Esophagus (tissue), 2 donors: ENCODE measurements at regions not wholly inside any gene's neighbourhood (a gene's known extent, or its start where the extent isn't known, plus 50 kb on each side); places are given as distances from the start of the nearest gene placed in this dataset.

Experiments used
- H3K27ac ChIP-seq, 2 donors: one replicate each; pipeline ENCODE4 v1.5.1; 2013; ENCODE audit warnings: low read depth in 2 of 2, mild to moderate bottlenecking in 2 of 2, inconsistent platforms in 1 of 2, low read length in 1 of 2, moderate library complexity in 1 of 2
- H3K27me3 ChIP-seq, 2 donors: one replicate each; pipeline ENCODE4 v1.6.1; 2013; ENCODE audit warnings: low read length in 2 of 2, control low read depth in 1 of 2, mild to moderate bottlenecking in 1 of 2; ENCODE audit not compliant: insufficient read depth in 2 of 2, control insufficient read depth in 1 of 2
- H3K36me3 ChIP-seq, 2 donors: one replicate each; pipeline ENCODE4 v1.6.1; 2013; ENCODE audit warnings: low read length in 1 of 2; ENCODE audit not compliant: control insufficient read depth in 2 of 2, insufficient read depth in 2 of 2
- H3K4me1 ChIP-seq, 2 donors: one replicate each; pipeline ENCODE4 v1.6.1; 2013; ENCODE audit warnings: low read length in 1 of 2; ENCODE audit not compliant: control insufficient read depth in 2 of 2, insufficient read depth in 2 of 2
- H3K4me3 ChIP-seq, 2 donors: one replicate each; pipeline ENCODE4 v1.5.1; 2013; ENCODE audit warnings: low read length in 2 of 2, mild to moderate bottlenecking in 2 of 2, low read depth in 1 of 2, moderate library complexity in 1 of 2
- H3K9me3 ChIP-seq, 2 donors: one replicate each; pipeline ENCODE4 v1.6.1; 2013; ENCODE audit warnings: mild to moderate bottlenecking in 2 of 2, low read depth in 1 of 2, low read length in 1 of 2, moderate library complexity in 1 of 2; ENCODE audit not compliant: control insufficient read depth in 2 of 2, insufficient read depth in 1 of 2
- whole genome bisulfite sequencing, 2 donors: extraction: QIAGEN DNeasy Blood & Tissue Kit; methylation state at CpG; one replicate each; pipeline ENCODE4 v1.1.7; 2013; 5-methylcytosine and 5-hydroxymethylcytosine counted together
- donor health status: healthy with polysubstance abuse.
- donor health status: Bipolar disorder and iron deficiency.

GRCh38 chr11:122173074-122173450, 57.0 kb upstream of the BLID start:
- Histone ChIP-seq H3K36me3 (no peaks in the 10 kb centered on the region), H3K27me3 (no peaks in the 10 kb centered on the region), H3K4me1 (peaks cover 0 to 2% of the 10 kb centered on the region in 2 donors), H3K4me3 (no peak overlapping the region), H3K9me3 (no peaks in the 10 kb centered on the region), H3K27ac (no peak overlapping the region)
- 95% methylated on average over 1 of the region's 1 CpG for WGBS, 2 donors

GRCh38 chr11:122172352-122173073, 56.5 kb upstream of the BLID start:
- H3K9me3 ChIP-seq = no peaks in the 10 kb centered on the region
- 77 to 78% methylated on average over 3 of the region's 3 CpGs for WGBS, 2 donors
- H3K4me1 ChIP-seq = peaks cover 0 to 2% of the 10 kb centered on the region in 2 donors
- no peaks in the 10 kb centered on the region for H3K36me3 ChIP-seq
- no peak overlapping the region for H3K27ac ChIP-seq
- H3K4me3 ChIP-seq = no peak overlapping the region
- H3K27me3 ChIP-seq = no peaks in the 10 kb centered on the region

- no peak overlapping the region for H3K27ac ChIP-seq
- no peaks in the 10 kb centered on the region for H3K9me3 ChIP-seq
- 81 to 85% methylated on average over 3 of the region's 3 CpGs for WGBS, 2 donors
- no peaks in the 10 kb centered on the region for H3K36me3 ChIP-seq
- no peak overlapping the region for H3K4me3 ChIP-seq
- H3K4me1 ChIP-seq = peaks cover 0 to 2% of the 10 kb centered on the region in 2 donors
- H3K27me3 ChIP-seq = no peaks in the 10 kb centered on the region
These were observed 54.9 kb upstream of the BLID start for GRCh38 chr11:122170815-122171475.

- Histone ChIP-seq H3K27ac (no peak overlapping the region), H3K4me1 (peaks cover 0 to 2% of the 10 kb centered on the region in 2 donors), H3K27me3 (no peaks in the 10 kb centered on the region), H3K4me3 (no peak overlapping the region), H3K9me3 (no peaks in the 10 kb centered on the region), H3K36me3 (no peaks in the 10 kb centered on the region)
- WGBS, 2 donors = 54 to 58% methylated on average over 3 of the region's 3 CpGs
These were observed 52.2 kb upstream of the BLID start for GRCh38 chr11:122168218-122168617.

GRCh38 chr11:122167100-122167499, 51.1 kb upstream of the BLID start:
- 35 to 60% methylated on average over 3 of the region's 3 CpGs for WGBS, 2 donors
- Histone ChIP-seq H3K36me3 (no peaks in the 10 kb centered on the region), H3K9me3 (no peaks in the 10 kb centered on the region), H3K4me3 (no peak overlapping the region), H3K27ac (no peak overlapping the region), H3K4me1 (peaks cover 0 to 2% of the 10 kb centered on the region in 2 donors), H3K27me3 (no peaks in the 10 kb centered on the region)

GRCh38 chr11:122165607-122166371, 49.8 kb upstream of the BLID start:
- Histone ChIP-seq H3K9me3 (no peaks in the 10 kb centered on the region), H3K4me3 (no peak overlapping the region), H3K36me3 (no peaks in the 10 kb centered on the region), H3K27ac (no peak overlapping the region), H3K27me3 (no peaks in the 10 kb centered on the region), H3K4me1 (no peaks in the 10 kb centered on the region)
- 76 to 81% methylated on average over 7 of the region's 7 CpGs for WGBS, 2 donors
